ENCODE measurements at regions not wholly inside any gene's neighbourhood (a gene's known extent, or its start where the extent isn't known, plus 50 kb on each side); places are given as distances from the start of the nearest gene placed in this dataset.

DNA sequence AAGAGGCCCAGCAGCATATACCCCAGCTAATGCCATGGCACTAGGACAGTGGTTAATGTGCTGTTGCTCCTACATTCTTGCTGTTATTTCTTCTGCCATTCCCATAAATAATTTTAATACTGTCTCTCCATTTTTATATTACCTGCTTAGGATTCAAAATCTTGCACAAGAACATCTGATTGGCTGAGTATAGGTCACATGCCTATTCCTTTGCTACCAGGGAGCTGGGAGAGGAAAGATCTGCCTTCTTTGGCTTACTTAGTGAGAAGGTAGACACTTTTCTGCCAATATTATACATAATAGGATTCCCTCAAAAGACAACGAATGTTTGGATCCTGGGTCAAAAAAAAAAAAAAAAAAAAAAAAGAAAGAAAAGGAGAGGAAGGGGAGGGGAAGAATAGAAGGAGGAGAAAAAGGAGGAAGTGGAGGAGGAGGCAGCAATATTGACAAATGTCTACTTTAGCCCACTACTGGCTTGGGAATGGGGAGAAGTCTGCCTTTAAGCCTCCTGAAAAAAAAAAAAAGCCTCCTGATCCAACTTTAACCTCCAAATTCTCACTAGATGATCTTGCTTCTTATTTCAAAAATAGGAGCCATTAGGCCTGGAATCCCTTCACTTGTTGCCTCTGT, 134.5 kb upstream of the HNRNPU start:
- no peak for DNase-seq (ENCODE audit: low read depth)
- H3K4me1 ChIP-seq (ENCODE audit: control insufficient read depth, insufficient read depth, low read length), result no peaks in the 10 kb centered on the region
- H3K9ac ChIP-seq (ENCODE audit: low read length), result no peak overlapping the region
- no peaks in the 10 kb centered on the region for H3K27me3 ChIP-seq (replicated peaks; ENCODE audit: control insufficient read depth, insufficient read depth, low read length)
- no peaks in the 10 kb centered on the region for H3K9me3 ChIP-seq (ENCODE audit: control insufficient read depth, low read length)
- H3K36me3 ChIP-seq (ENCODE audit: control insufficient read depth, insufficient read depth, low read length, severe bottlenecking), result no peaks in the 10 kb centered on the region
- no peak overlapping the region for H3K4me3 ChIP-seq (ENCODE audit: low read length)

DNA sequence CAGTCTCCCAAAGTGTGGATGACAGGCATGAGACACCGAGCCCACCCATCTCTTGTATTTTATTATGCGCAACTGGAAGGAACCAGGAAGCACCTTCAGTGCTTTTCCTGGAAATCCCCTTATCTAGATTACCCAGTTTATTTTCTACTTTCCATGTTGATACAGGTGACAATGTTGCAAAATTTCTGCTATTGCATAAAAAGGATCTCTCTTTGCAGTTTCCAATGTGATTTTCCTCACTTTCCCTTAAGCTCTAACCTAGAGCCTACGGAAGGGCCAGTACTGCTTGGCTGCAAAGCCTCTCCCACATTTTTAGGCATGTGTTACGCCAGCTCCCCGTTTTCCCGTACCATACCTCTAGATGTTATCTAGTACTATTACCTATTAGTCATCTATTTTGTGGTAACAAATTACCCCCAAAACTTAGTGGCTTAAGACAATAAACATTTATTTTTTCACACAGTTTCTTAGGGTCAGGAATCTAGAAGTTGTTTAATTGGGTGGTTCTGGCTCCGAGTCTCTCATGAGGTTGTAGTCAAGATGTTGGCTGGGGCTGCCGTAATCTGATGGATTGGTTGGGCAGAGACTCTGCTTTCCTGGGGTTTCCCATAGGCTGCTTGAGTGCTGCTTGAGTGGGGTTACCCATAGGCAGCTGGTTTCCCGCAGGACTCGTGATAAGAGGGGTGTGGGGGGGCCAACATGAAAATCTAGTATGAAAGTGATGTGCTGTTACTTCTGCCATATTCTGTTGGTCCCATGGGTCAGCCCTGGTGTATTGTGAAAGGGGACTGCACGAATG, 131.5 kb upstream of the HNRNPU start:
- no peak overlapping the region for H3K9ac ChIP-seq (ENCODE audit: low read length)
- H3K9me3 ChIP-seq (ENCODE audit: control insufficient read depth, low read length), result no peaks in the 10 kb centered on the region
- H3K36me3 ChIP-seq (ENCODE audit: control insufficient read depth, insufficient read depth, low read length, severe bottlenecking), result no peaks in the 10 kb centered on the region
- H3K4me1 ChIP-seq (ENCODE audit: control insufficient read depth, insufficient read depth, low read length), result no peaks in the 10 kb centered on the region
- H3K27me3 ChIP-seq (replicated peaks; ENCODE audit: control insufficient read depth, insufficient read depth, low read length), result no peaks in the 10 kb centered on the region
- H3K4me3 ChIP-seq (ENCODE audit: low read length), result no peak overlapping the region
- no peak for DNase-seq (ENCODE audit: low read depth)

DNA sequence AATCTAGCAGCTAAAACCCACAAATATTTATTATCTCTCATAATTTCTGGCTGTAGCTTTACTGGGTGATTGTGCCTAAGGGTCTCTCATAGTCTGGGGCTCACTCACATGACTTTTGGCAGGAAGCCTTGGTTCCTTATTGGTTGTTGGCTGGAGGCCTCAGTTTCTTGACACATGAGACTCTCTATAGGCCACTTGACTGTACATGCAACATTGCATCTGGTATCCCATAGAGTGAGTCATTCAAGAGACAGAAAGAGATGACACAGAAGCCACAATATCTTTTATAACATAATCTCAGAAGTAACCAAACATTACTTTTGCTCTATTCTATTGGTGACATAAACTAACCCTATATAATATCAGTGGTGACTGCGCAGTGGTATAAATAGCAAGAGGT, 128.5 kb upstream of the HNRNPU start:
- Histone ChIP-seq H3K9ac (ENCODE audit: low read length) (no peak overlapping the region), H3K9me3 (ENCODE audit: control insufficient read depth, low read length) (no peaks in the 10 kb centered on the region), H3K36me3 (ENCODE audit: control insufficient read depth, insufficient read depth, low read length, severe bottlenecking) (no peaks in the 10 kb centered on the region), H3K27me3 (replicated peaks; ENCODE audit: control insufficient read depth, insufficient read depth, low read length) (no peaks in the 10 kb centered on the region), H3K4me1 (ENCODE audit: control insufficient read depth, insufficient read depth, low read length) (peaks cover 6% of the 10 kb centered on the region), H3K4me3 (ENCODE audit: low read length) (no peak overlapping the region)
- no peak for DNase-seq (ENCODE audit: low read depth)

- peak; percentile 45 for DNase-seq (ENCODE audit: low read depth)
- H3K4me3 ChIP-seq (ENCODE audit: low read length), result no peak overlapping the region
- H3K9ac ChIP-seq (ENCODE audit: low read length), result no peak overlapping the region
- peaks cover 6% of the 10 kb centered on the region for H3K4me1 ChIP-seq (ENCODE audit: control insufficient read depth, insufficient read depth, low read length)
- no peaks in the 10 kb centered on the region for H3K27me3 ChIP-seq (replicated peaks; ENCODE audit: control insufficient read depth, insufficient read depth, low read length)
- no peaks in the 10 kb centered on the region for H3K9me3 ChIP-seq (ENCODE audit: control insufficient read depth, low read length)
- H3K36me3 ChIP-seq (ENCODE audit: control insufficient read depth, insufficient read depth, low read length, severe bottlenecking), result no peaks in the 10 kb centered on the region
These were observed 125.5 kb upstream of the HNRNPU start for GRCh38 chr1:244989813-244990212.

DNA sequence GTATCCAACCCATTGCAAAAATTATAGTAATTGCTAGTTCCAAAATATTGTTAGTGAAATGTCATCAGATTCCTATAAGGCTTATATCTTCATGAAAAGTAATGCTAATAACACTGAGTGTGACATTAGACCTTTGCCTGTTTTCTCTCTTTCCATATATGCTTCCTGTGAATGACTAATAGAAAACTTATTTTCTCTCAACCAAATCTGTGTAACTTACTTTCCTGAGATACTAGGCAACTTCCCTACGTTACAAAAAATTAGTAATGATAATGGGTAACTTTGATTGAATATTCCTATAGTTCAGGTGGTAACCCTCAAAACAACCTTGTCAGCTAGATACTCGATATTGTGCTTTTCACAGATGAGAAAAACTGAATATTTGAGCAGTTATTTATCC, 124.2 kb upstream of the HNRNPU start:
- Histone ChIP-seq H3K9me3 (ENCODE audit: control insufficient read depth, low read length) (no peaks in the 10 kb centered on the region), H3K4me1 (ENCODE audit: control insufficient read depth, insufficient read depth, low read length) (peaks cover 6% of the 10 kb centered on the region), H3K36me3 (ENCODE audit: control insufficient read depth, insufficient read depth, low read length, severe bottlenecking) (no peaks in the 10 kb centered on the region), H3K27me3 (replicated peaks; ENCODE audit: control insufficient read depth, insufficient read depth, low read length) (no peaks in the 10 kb centered on the region), H3K4me3 (ENCODE audit: low read length) (no peak overlapping the region), H3K9ac (ENCODE audit: low read length) (no peak overlapping the region)
- DNase-seq (ENCODE audit: low read depth), result no peak

DNA sequence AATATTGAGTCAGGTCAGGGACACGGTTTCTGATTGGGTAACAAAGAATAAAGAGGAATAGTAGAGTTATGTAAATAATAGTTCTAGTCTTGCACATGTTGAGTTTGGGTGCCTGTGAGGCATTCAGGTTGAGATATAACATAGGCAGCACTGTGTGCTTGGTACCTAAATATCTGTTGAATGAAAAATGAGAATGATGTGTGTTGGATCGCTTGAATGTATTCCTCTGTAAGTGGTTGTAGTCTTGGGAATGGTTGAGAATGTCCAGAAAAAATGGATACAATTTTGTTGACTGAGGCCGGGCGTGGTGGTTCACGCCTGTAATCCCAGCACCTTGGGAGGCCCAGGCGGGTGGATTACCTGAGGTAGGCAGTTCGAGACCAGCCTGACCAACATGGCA, 116.3 kb upstream of the HNRNPU start:
- Histone ChIP-seq H3K27me3 (replicated peaks; ENCODE audit: control insufficient read depth, insufficient read depth, low read length) (no peaks in the 10 kb centered on the region), H3K4me3 (ENCODE audit: low read length) (no peak overlapping the region), H3K9ac (ENCODE audit: low read length) (no peak overlapping the region), H3K36me3 (ENCODE audit: control insufficient read depth, insufficient read depth, low read length, severe bottlenecking) (no peaks in the 10 kb centered on the region), H3K9me3 (ENCODE audit: control insufficient read depth, low read length) (no peaks in the 10 kb centered on the region), H3K4me1 (ENCODE audit: control insufficient read depth, insufficient read depth, low read length) (peaks cover 8% of the 10 kb centered on the region)
- DNase-seq (ENCODE audit: low read depth), result no peak

GRCh38 chr1:244974550-244974949, 110.2 kb upstream of the HNRNPU start:
- Histone ChIP-seq H3K27me3 (replicated peaks; ENCODE audit: control insufficient read depth, insufficient read depth, low read length) (no peaks in the 10 kb centered on the region), H3K9me3 (ENCODE audit: control insufficient read depth, low read length) (no peaks in the 10 kb centered on the region), H3K9ac (ENCODE audit: low read length) (no peak overlapping the region), H3K36me3 (ENCODE audit: control insufficient read depth, insufficient read depth, low read length, severe bottlenecking) (no peaks in the 10 kb centered on the region), H3K4me1 (ENCODE audit: control insufficient read depth, insufficient read depth, low read length) (peaks cover 12% of the 10 kb centered on the region), H3K4me3 (ENCODE audit: low read length) (no peak overlapping the region)
- no peak for DNase-seq (ENCODE audit: low read depth)

DNA sequence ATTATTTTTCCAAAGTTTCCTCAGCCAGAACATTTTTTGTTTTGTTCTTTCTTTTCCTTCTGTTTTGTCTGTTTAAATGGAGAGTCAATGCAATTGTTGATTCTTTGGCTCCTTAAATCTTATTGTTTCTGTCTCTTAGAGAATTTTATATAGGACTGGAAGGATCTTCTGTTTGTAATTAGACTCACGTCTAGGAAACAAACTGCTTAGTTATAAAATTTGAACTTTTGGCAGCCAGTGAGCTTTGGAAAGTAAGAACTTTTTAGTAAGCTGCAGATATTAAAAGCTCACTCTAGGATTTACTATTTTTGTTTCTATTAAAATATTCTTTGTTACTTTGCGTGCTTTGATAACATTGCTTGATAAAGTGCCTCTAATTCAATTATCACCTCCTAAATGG, 109.8 kb upstream of the HNRNPU start:
- DNase-seq (ENCODE audit: low read depth), result no peak
- Histone ChIP-seq H3K27me3 (replicated peaks; ENCODE audit: control insufficient read depth, insufficient read depth, low read length) (no peaks in the 10 kb centered on the region), H3K4me3 (ENCODE audit: low read length) (no peak overlapping the region), H3K4me1 (ENCODE audit: control insufficient read depth, insufficient read depth, low read length) (peaks cover 13% of the 10 kb centered on the region), H3K9ac (ENCODE audit: low read length) (no peak overlapping the region), H3K36me3 (ENCODE audit: control insufficient read depth, insufficient read depth, low read length, severe bottlenecking) (no peaks in the 10 kb centered on the region), H3K9me3 (ENCODE audit: control insufficient read depth, low read length) (no peaks in the 10 kb centered on the region)

DNA sequence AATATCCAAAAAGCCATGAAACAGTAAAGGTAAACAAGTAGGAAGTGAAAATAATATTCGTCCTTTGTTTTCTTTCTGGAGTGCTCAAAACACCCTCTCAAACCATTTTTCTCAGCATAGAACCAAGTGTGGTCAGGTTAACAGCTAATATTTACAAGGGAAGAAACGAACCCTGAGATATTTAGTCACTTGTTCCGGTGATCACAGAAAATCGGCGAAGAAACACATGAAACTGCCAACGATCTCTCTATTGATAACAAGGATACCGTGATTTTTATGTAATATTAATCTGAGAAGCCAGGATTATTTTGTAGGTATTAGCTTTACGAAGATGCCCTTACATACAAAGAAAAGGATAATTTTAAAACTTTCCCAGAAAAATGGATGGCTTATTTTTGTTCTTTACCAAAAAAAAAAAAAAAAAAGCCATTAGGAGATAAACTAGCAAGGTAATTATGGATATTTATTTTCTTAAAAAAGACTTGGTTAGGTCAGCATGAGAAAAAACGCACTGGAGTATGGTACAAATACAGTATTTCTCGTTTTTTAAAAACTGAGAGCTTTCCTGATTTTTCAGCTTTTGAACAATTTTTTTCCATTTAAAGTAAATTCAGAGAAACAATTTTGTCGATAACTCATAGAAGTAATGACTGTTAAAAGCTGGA, 107.3 kb upstream of the HNRNPU start:
- Histone ChIP-seq H3K27me3 (replicated peaks; ENCODE audit: control insufficient read depth, insufficient read depth, low read length) (no peaks in the 10 kb centered on the region), H3K9me3 (ENCODE audit: control insufficient read depth, low read length) (no peaks in the 10 kb centered on the region), H3K36me3 (ENCODE audit: control insufficient read depth, insufficient read depth, low read length, severe bottlenecking) (no peaks in the 10 kb centered on the region), H3K4me3 (ENCODE audit: low read length) (peak overlapping the region; percentile 82), H3K4me1 (ENCODE audit: control insufficient read depth, insufficient read depth, low read length) (peaks cover 23% of the 10 kb centered on the region), H3K9ac (ENCODE audit: low read length) (peak overlapping the region; percentile 96)
- DNase-seq (ENCODE audit: low read depth), result no peak

DNA sequence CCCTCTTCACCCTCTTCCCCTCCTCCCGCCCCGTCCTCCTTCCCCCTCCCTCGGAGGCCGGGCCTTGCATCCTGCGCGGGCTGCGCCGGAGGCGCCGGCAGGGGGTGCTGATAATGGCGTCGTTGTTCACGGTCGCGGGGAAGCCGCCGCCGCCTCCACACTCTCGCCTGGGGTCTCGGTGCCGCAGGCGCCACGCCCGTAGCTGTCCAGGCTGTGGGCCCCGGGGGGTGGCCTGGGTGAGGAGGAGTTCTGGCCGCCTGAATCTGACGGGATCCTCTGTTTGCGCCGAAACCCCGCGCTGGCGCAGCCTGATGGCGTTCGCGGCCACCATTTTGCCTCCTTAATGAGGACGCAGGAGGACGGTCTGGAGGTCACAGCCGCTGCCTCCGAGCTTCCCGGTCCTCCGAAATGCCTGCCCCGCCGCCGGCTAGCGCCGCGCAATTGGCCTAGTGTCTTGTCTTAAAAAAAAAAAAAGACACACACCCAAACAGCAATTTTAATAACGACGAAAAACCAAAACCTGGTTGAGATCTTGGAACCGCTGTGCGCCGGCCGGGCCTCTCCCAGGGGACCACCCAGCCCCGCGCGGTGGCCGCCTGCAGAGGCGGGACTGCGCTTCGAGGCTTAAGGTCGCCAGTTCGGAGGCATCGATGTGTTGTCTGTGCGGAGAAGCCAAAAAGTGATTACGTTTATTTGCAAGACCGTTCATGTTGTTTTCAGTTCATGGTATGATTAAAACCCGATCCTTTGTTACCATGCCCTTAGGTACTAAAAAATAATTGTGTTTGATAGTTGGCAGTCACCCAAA, 106.6 kb upstream of the HNRNPU start:
- Histone ChIP-seq H3K9me3 (ENCODE audit: control insufficient read depth, low read length) (no peaks in the 10 kb centered on the region), H3K27me3 (replicated peaks; ENCODE audit: control insufficient read depth, insufficient read depth, low read length) (no peaks in the 10 kb centered on the region), H3K4me1 (ENCODE audit: control insufficient read depth, insufficient read depth, low read length) (peaks cover 23% of the 10 kb centered on the region), H3K9ac (ENCODE audit: low read length) (peak overlapping the region; percentile 96), H3K4me3 (ENCODE audit: low read length) (peak overlapping the region; percentile 82), H3K36me3 (ENCODE audit: control insufficient read depth, insufficient read depth, low read length, severe bottlenecking) (no peaks in the 10 kb centered on the region)
- DNase-seq (ENCODE audit: low read depth), result peak; percentile 98

- Histone ChIP-seq H3K9ac (ENCODE audit: low read length) (peak overlapping the region; percentile 96), H3K27me3 (replicated peaks; ENCODE audit: control insufficient read depth, insufficient read depth, low read length) (no peaks in the 10 kb centered on the region), H3K9me3 (ENCODE audit: control insufficient read depth, low read length) (no peaks in the 10 kb centered on the region), H3K36me3 (ENCODE audit: control insufficient read depth, insufficient read depth, low read length, severe bottlenecking) (no peaks in the 10 kb centered on the region), H3K4me3 (ENCODE audit: low read length) (peak overlapping the region; percentile 82), H3K4me1 (ENCODE audit: control insufficient read depth, insufficient read depth, low read length) (peaks cover 27% of the 10 kb centered on the region)
- DNase-seq (ENCODE audit: low read depth), result no peak
These were observed 105.9 kb upstream of the HNRNPU start for GRCh38 chr1:244970236-244970743.

Measured in adipocyte (in vitro differentiated cells).